ENCODE measurements at regions not wholly inside any gene's neighbourhood (a gene's known extent, or its start where the extent isn't known, plus 50 kb on each side); places are given as distances from the start of the nearest gene placed in this dataset.
"Not testable (repeated sequence)": the region's sequence is repeated elsewhere in the genome, so short reads cannot be mapped to it uniquely, and the experiment has no call there.

GRCh38 chr12:102294568-102294967, 96.9 kb upstream of the PMCH start:
- no peak overlapping the region for H3K27ac Mint-ChIP-seq

GRCh38 chr12:102291498-102292440, 94.1 kb upstream of the PMCH start:
- H3K9me3 Mint-ChIP-seq = peaks cover 38% of the 10 kb centered on the region
- not testable (repeated sequence) for H3K4me3 Mint-ChIP-seq; H3K36me3 Mint-ChIP-seq; H3K27me3 Mint-ChIP-seq (ENCODE audit: low read depth); DNase-seq (ENCODE audit: low spot score in 2 of 2, unreplicated experiment in 2 of 2); H3K27ac Mint-ChIP-seq; H3K4me1 Mint-ChIP-seq

More at GRCh38 chr12:102294568-102294967, 96.9 kb upstream of the PMCH start:
- no peaks in the 10 kb centered on the region for H3K4me1 Mint-ChIP-seq
- no peak overlapping the region for H3K4me3 Mint-ChIP-seq
- no peak for DNase-seq (ENCODE audit: low spot score in 2 of 2, unreplicated experiment in 2 of 2)
- H3K36me3 Mint-ChIP-seq = peaks cover 4% of the 10 kb centered on the region
- H3K27me3 Mint-ChIP-seq (ENCODE audit: low read depth) = no peaks in the 10 kb centered on the region
- no peak for TF ChIP-seq CTCF (IDR thresholded peaks at IDR 0.05; ENCODE audit: unreplicated experiment)
- H3K9me3 Mint-ChIP-seq = peaks cover 45% of the 10 kb centered on the region

GRCh38 chr12:102289702-102290101, 92.1 kb upstream of the PMCH start:
- not testable (repeated sequence) for H3K36me3 Mint-ChIP-seq; H3K27me3 Mint-ChIP-seq (ENCODE audit: low read depth); H3K4me3 Mint-ChIP-seq; H3K4me1 Mint-ChIP-seq; H3K27ac Mint-ChIP-seq; DNase-seq (ENCODE audit: low spot score in 2 of 2, unreplicated experiment in 2 of 2)
- peaks cover 26% of the 10 kb centered on the region for H3K9me3 Mint-ChIP-seq

GRCh38 chr12:102281231-102281630, 83.6 kb upstream of the PMCH start:
- Mint-ChIP-seq H3K4me3 (no peak overlapping the region), H3K36me3 (peaks cover 3% of the 10 kb centered on the region), H3K9me3 (peaks cover 21% of the 10 kb centered on the region), H3K27ac (no peak overlapping the region), H3K27me3 (ENCODE audit: low read depth) (no peaks in the 10 kb centered on the region), H3K4me1 (no peaks in the 10 kb centered on the region)
- DNase-seq (ENCODE audit: low spot score in 2 of 2, unreplicated experiment in 2 of 2) = no peak
- no peak for TF ChIP-seq CTCF (IDR thresholded peaks at IDR 0.05; ENCODE audit: unreplicated experiment)

GRCh38 chr12:102255687-102256086, 58.1 kb upstream of the PMCH start:
- not testable (repeated sequence) for H3K4me1 Mint-ChIP-seq; H3K4me3 Mint-ChIP-seq; H3K27me3 Mint-ChIP-seq (ENCODE audit: low read depth); H3K27ac Mint-ChIP-seq; DNase-seq (ENCODE audit: low spot score in 2 of 2, unreplicated experiment in 2 of 2)
- H3K36me3 Mint-ChIP-seq = peaks cover 12% of the 10 kb centered on the region
- peaks cover 36% of the 10 kb centered on the region for H3K9me3 Mint-ChIP-seq

GRCh38 chr12:102251005-102251404, 53.4 kb upstream of the PMCH start:
- H3K36me3 Mint-ChIP-seq; DNase-seq (ENCODE audit: low spot score in 2 of 2, unreplicated experiment in 2 of 2); H3K27ac Mint-ChIP-seq; H3K4me3 Mint-ChIP-seq; H3K27me3 Mint-ChIP-seq (ENCODE audit: low read depth); H3K4me1 Mint-ChIP-seq: not testable (repeated sequence)
- H3K9me3 Mint-ChIP-seq = peaks cover 24% of the 10 kb centered on the region

- DNase-seq (ENCODE audit: low spot score in 2 of 2, unreplicated experiment in 2 of 2) = no peak
- Mint-ChIP-seq H3K27ac (peak overlapping the region; percentile 54), H3K27me3 (ENCODE audit: low read depth) (no peaks in the 10 kb centered on the region), H3K9me3 (peaks cover 23% of the 10 kb centered on the region), H3K4me3 (no peak overlapping the region), H3K4me1 (peaks cover 5% of the 10 kb centered on the region), H3K36me3 (peaks cover 5% of the 10 kb centered on the region)
- no peak for TF ChIP-seq CTCF (IDR thresholded peaks at IDR 0.05; ENCODE audit: unreplicated experiment)
Observed at GRCh38 chr12:102249079-102249841, 51.6 kb upstream of the PMCH start.

All from mesothelial cell of epicardium (in vitro differentiated cells).